GM19372 (cell line): ENCODE measurements at regions not wholly inside any gene's neighbourhood (a gene's known extent, or its start where the extent isn't known, plus 50 kb on each side); places are given as distances from the start of the nearest gene placed in this dataset.
A peak's percentile ranks its signal among the peaks of the same experiment; 100 is the strongest.

ENCODE experiments used
- ATAC-seq: cut with Tn5 transposase; IDR thresholded peaks from one replicate; pipeline ENCODE4 v1.9.1; 2021; ENCODE audit warnings: mild to moderate bottlenecking, low read depth, moderate library complexity; ENCODE audit not compliant: unreplicated experiment

DNA sequence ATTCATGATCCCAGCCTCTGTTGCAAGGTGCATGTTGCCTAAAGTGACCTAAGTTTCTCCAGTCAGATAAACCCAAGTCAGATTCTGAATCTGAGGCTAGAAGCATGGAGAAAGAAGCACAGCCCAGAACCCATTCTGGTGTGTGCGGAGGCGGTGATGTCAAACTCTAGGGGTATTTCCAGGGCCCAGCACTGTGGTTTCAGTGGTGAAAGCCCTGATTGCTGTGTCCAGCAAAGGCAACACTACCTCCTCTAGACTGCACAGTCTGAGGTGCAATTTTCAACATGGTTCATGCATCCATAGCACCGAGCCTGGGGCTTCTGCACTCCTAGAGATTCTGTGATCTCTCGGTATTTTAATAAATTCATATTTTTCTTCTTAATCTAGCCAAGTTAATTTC, 264.8 kb upstream of the KLHL29 start:
- ATAC-seq: peak; percentile 52

GRCh38 chr2:23121968-23122648, 262.9 kb upstream of the KLHL29 start:
- no peak for ATAC-seq

GRCh38 chr2:23122681-23123215, 262.2 kb upstream of the KLHL29 start:
- ATAC-seq: no peak

DNA sequence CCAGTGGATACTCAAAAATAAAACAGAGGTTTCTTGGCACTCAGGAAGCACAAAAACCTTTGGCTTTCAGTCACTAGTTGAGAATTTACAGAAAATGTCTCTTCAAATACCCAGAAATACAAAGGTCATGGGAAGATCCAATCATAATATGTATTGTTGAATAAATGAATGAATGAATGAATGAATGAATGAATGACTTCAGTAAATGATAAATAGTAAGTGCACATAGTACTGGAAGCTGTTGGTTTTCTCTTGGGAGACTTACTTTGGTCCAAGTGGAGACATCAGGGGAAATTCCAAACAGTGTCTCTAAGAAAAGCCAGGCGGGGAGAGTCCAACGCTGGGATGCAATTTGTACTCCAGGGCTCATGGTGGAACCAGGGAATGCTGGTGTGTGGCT, 261.3 kb upstream of the KLHL29 start:
- ATAC-seq: no peak

- ATAC-seq: no peak
These were observed 260.7 kb upstream of the KLHL29 start for GRCh38 chr2:23124214-23124750.

GRCh38 chr2:23127465-23127864, 257.5 kb upstream of the KLHL29 start:
- ATAC-seq: no peak

DNA sequence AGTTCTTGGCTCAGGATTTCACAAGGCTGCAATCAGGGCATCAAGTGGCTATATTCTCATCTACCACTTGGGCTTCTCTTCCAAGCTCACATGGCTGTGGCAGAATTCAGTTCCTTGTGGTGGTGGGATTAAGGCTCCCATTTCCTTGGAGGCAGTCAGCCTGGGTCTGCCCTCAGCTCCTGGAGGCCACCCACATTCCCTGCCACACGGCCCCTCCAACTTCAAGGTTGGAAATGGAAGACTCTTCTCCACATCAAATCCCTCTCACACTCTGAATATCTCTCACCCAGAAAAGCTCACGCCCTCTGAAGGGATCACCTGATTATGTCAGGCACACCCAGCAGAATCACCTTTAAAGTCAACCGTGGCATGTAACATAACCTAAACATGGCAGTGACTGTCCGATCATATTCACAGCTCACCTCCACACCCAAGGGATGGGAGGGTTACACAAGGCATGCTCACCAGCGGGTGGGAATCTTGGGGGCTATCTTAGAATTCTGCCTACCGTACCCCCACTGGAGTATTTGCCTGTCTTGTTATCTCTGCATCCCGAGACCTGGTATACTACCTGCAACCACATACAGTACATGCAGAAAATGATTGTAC, 256.2 kb upstream of the KLHL29 start:
- no peak for ATAC-seq

DNA sequence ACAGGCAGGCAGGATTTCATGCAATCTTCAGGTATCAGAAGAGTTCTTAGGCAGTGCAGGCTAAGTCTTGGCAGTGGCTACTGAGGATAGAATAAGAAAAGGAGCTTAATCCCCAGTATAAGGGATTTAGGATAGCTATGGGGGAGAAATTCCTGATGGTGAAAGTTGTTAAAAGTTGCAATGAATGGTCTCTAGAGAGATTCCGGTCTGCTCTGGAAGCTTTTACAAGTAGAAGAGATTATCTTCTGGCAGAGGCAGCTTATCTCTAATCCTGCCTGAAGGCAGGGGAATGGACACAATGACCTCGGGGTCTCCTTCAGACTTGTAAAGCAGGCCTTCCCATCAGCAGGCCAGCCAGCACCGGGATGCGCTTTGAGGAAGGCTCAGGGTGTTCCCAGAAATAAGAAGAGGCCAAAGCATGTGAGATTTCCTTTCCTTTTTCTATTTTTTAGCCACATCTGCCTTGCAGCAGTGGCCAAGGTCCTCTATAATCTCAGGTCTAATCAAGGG, 253.9 kb upstream of the KLHL29 start:
- ATAC-seq: no peak

DNA sequence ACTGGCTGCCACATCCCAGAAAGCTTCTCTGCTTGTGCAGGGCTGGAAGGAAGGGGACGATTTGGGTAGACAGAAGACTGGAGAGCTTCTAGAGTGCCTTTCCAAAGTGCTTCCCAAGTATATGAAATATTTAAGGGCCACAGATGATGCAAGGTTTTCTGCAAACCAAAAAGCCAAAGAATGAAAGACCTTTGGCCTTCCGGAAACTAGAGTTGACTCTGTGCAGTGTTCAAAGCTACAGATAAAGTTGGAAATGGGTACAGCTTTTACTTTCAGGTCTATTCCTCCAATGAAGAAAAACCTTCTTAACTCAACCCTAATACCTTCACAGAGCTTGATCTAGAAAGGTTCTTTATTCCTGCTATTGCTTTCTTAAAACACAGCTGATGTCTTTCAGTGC, 253.0 kb upstream of the KLHL29 start:
- no peak for ATAC-seq

DNA sequence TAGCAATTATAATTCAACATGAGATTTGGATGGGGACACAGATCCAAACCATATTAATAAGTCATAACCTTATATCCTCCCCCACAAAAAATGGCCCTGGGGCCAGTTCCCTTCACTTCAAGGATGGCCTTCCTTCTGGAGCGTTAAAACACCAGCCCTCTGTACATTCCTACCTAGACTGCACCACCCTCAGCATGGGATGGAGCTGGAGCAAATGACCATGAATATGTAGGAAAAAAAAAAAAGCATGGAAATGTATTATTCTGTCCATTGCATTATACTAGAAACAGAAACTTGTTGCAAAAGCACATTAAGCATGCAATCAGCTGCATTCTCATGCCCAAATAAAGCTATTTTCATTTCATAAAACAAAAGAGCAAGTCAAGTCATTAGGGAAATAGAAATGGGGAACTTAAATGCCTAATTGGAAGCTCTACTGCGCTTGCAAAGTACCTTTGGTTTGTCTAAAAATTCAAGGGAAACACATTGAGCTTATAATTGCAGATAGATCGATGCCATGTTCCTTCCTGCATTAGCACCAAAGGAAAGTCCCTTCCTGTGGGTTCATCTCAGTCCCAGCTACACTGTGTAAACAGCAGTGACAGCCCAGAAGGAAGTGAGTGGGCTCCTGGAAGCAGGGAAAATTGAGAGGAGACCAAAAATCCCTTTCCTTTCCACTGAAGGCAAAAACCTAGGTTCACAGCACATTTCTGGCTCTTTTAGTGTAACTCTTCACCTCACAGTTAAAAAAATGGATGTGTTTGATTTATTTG, 252.0 kb upstream of the KLHL29 start:
- ATAC-seq: no peak

DNA sequence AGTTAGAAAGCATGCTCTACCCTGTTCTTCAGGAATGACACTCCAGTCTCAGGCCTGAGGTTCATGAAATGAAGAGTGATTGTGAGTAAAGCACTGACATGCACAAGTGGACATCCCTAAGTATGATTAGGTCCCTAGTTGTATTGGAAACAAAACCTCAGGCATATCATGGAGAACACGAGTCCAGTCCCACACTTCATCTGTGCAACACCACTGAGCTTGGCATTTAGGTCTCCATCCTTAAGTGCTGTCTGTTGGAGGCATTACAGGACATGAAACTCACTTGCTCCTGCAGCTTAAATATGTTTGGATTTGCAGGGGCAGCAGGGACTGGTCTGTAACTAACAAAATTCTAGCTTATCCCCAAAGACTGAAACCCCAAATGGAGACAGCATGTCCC, 250.3 kb upstream of the KLHL29 start:
- no peak for ATAC-seq

DNA sequence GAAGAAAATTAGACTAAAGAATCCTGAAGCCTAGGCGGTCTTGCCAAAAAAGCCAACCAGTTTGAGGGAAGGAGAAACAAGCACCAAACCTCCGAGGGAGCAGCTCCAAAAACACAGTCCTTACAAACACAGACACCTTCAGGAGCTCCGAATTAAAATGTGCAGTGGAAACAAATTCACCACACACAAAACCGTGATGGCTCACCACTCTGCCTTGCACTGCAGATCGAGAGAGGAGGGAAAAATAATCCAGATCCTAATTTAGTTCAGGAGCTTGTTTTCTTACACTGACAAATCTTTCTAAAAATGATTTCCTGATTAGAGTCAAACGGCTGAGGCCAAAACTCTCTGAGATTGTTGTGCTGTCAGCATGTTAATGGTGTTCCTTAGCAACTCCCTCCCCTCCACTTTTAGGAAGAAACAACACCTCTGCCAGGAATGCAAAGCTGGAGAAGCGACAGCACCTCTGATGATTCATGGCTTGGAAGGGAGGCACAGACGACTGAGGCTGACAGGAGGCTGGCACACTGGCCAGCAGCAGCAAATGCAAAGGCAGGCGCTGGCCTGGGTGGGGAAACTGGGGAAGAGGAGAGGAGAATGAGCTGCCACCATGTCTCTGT, 249.4 kb upstream of the KLHL29 start:
- ATAC-seq: no peak

- no peak for ATAC-seq
These were observed 247.8 kb upstream of the KLHL29 start for GRCh38 chr2:23137166-23137565.

DNA sequence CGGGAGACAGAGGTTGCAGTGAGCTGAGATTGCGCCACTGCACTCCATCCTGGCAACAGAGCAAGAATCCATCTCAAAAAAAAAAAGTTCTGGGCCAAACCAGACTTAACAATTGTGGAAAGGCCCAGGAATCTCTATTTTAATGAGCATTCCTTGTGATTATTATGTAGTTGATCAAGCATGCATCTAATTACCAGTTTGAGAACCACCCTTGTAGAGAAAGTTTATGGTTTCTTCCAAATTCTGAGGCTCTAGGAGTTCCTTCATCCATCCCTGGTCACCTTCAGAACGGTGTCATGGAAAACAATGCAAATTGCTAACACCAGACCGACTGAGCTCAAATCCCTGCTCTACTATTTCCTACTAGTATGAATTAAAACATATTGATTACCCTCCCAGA, 246.3 kb upstream of the KLHL29 start:
- no peak for ATAC-seq

DNA sequence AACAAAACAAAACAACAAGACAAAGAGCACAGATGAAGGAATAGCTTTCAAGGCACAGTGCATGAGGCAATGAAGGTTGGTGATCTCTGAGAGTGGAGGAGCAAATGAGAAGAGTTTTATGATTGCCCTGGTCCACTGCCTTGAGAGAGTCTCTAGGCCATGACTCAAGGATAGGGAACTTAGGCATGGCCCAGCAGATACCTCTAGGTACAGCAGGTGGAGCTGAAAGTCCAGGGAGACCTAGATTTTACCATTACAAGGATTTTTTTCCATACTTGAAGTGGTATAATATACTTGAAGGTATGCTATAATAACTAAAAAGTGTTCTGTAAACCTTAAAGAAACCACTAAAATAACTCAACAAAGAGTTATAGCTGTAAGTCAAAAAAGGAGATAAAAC, 239.5 kb upstream of the KLHL29 start:
- no peak for ATAC-seq

GRCh38 chr2:23146011-23146410, 239.0 kb upstream of the KLHL29 start:
- no peak for ATAC-seq

- ATAC-seq: no peak
These were observed 236.6 kb upstream of the KLHL29 start for GRCh38 chr2:23148342-23148741.

- no peak for ATAC-seq
These were observed 235.2 kb upstream of the KLHL29 start for GRCh38 chr2:23149777-23150176.

GRCh38 chr2:23153484-23153883, 231.5 kb upstream of the KLHL29 start:
- ATAC-seq: no peak

DNA sequence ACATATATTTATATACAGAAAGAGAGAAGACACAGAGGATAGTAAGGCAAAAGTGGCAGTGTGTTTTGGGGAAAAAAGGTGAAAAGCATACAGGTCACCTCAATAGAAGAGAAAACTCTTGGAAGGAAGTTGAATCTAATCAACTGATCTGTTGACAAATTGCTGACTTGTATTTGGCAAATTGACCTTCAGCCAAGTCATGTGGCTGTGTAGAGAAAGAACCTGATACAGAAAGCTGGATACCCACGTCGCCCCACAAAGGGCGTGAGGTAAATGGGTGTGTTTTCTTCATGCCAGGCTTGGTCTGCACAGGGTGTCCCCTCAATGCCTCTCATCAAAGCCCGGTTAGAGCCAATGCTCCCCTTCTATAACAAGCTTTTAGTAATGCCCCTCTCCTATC, 230.0 kb upstream of the KLHL29 start:
- no peak for ATAC-seq

- no peak for ATAC-seq
These were observed 227.2 kb upstream of the KLHL29 start for GRCh38 chr2:23157812-23158211.
